Activated CD4-positive, alpha-beta T cell treated with anti-CD3 and anti-CD28 coated beads, Interleukin-2, amount 50 U/mL, for 4 hours (primary cell): ENCODE measurements at regions not wholly inside any gene's neighbourhood (a gene's known extent, or its start where the extent isn't known, plus 50 kb on each side); places are given as distances from the start of the nearest gene placed in this dataset.
A peak's percentile ranks its signal among the peaks of the same experiment; 100 is the strongest.
"Not testable (repeated sequence)": the region's sequence is repeated elsewhere in the genome, so short reads cannot be mapped to it uniquely, and the experiment has no call there.

ENCODE experiments used
- DNase-seq, 2 experiments: peaks; one replicate each; pipeline ENCODE4 v3.0.0-alpha.2; 2020

- no peak for DNase-seq
Observed at GRCh38 chr16:58820411-58820810, 86.3 kb upstream of the GOT2 start.

GRCh38 chr16:58815181-58815888 lies 81.2 kb upstream of the GOT2 start:
- no peak for DNase-seq

GRCh38 chr16:58814348-58814801 lies 80.3 kb upstream of the GOT2 start:
- peak; percentile 1 to 3 for DNase-seq

- DNase-seq: no peak
Observed at GRCh38 chr16:58809213-58809612, 75.1 kb upstream of the GOT2 start.

- DNase-seq: no peak
Observed at GRCh38 chr16:58807276-58807675, 73.2 kb upstream of the GOT2 start.

- no peak for DNase-seq
Observed at GRCh38 chr16:58801838-58802237, 67.7 kb upstream of the GOT2 start.

- no peak for DNase-seq
Observed at GRCh38 chr16:58797137-58797801, 63.2 kb upstream of the GOT2 start.

GRCh38 chr16:58793366-58793765 lies 59.2 kb upstream of the GOT2 start:
- no peak for DNase-seq

GRCh38 chr16:58792188-58792587 lies 58.1 kb upstream of the GOT2 start:
- no peak for DNase-seq

- not testable (repeated sequence) for DNase-seq
Observed at GRCh38 chr16:58790816-58791557, 56.9 kb upstream of the GOT2 start.

- DNase-seq: no peak
Observed at GRCh38 chr16:58789351-58789750, 55.2 kb upstream of the GOT2 start.
